ENCODE measurements at regions not wholly inside any gene's neighbourhood (a gene's known extent, or its start where the extent isn't known, plus 50 kb on each side); places are given as distances from the start of the nearest gene placed in this dataset.

- DNase-seq = no peak
- in situ Hi-C loops (cut with HindIII; ENCODE audit: low pct_ligation_motif_present, low pct_unique_long_range_greater_than_20kb, low sequenced_read_pairs) = no loop called here
Observed at GRCh38 chr12:127268213-127268612, 998.8 kb upstream of the TMEM132C start.

- no peak for DNase-seq
- in situ Hi-C loops (cut with HindIII; ENCODE audit: low pct_ligation_motif_present, low pct_unique_long_range_greater_than_20kb, low sequenced_read_pairs) = no loop called here
Observed at GRCh38 chr12:127268706-127269425, 998.1 kb upstream of the TMEM132C start.

DNA sequence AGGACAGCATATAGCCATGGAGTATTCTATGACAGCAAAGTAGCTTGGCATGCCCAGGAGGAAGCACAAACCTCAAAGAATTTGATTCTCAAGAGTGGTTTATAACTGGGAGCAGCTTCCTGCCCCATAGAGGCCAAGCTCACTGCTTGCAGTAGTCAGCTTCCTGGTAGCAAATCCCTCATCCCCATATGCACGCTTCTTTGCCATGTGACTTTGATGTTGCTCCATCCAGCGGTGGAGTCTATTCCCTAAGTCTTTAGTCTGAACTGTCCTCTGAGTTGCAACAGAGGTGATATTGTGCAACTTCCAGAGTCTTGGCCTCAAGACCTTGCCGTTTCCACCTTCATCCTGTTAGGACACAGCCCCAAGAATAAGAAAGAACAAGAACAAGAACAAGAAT is 996.8 kb upstream of the TMEM132C start:
- in situ Hi-C loops (cut with HindIII; ENCODE audit: low pct_ligation_motif_present, low pct_unique_long_range_greater_than_20kb, low sequenced_read_pairs) = no loop called here
- peak; percentile 27 for DNase-seq

GRCh38 chr12:127271776-127272175 is 995.2 kb upstream of the TMEM132C start:
- no peak for DNase-seq
- in situ Hi-C loops (cut with HindIII; ENCODE audit: low pct_ligation_motif_present, low pct_unique_long_range_greater_than_20kb, low sequenced_read_pairs) = no loop called here

- in situ Hi-C loops (cut with HindIII; ENCODE audit: low pct_ligation_motif_present, low pct_unique_long_range_greater_than_20kb, low sequenced_read_pairs) = no loop called here
Observed at GRCh38 chr12:127272864-127273263, 994.1 kb upstream of the TMEM132C start.

GRCh38 chr12:127273626-127274025 is 993.3 kb upstream of the TMEM132C start:
- DNase-seq = peak; percentile 98
- in situ Hi-C loops (cut with HindIII; ENCODE audit: low pct_ligation_motif_present, low pct_unique_long_range_greater_than_20kb, low sequenced_read_pairs) = no loop called here

More at GRCh38 chr12:127272864-127273263, 994.1 kb upstream of the TMEM132C start:
- peak; percentile 97 for DNase-seq

DNA sequence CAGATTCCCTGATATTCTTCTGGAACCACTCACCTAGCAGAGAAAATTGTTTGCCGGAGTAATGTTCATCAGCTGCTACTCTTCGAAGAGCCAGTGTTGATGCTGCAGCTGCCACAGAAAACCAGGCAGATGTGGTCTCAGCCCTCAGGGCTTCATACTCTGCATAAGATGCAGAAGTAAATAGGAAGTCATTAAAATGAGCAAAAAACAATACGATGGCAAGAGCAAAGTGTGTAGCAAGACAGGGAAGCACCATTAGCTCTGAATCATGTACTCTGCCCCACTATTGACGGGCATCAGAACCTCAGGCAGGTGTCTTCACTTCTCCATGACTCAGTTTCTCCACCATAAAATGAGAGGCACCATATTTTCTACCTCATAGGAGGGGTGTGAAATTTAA is 991.6 kb upstream of the TMEM132C start:
- in situ Hi-C loops (cut with HindIII; ENCODE audit: low pct_ligation_motif_present, low pct_unique_long_range_greater_than_20kb, low sequenced_read_pairs) = loop anchor here (25.0 kb wide), 1 partner anchor 163 kb away; no protein-coding TSS in a partner anchor
- no peak for DNase-seq

DNA sequence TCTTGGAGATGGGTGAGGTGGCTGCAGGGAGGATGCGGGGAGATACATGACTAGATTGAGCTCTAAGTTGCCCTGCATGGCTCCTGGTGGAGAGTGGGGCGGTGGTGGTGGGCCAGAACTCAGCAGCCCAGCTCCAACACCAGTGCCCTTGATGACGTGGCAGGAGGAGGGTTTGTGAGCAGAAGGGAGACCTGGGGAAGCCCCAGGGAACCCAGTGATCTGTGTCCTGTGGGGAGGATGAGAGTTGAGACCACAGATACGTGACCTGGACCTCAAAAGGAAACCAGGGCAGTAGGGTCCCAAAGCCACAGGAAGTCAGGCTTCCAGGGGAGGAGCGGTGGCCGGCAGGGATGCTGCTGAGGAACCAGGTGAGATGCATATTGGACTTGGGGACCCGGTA is 989.1 kb upstream of the TMEM132C start:
- in situ Hi-C loops (cut with HindIII; ENCODE audit: low pct_ligation_motif_present, low pct_unique_long_range_greater_than_20kb, low sequenced_read_pairs) = loop anchor here (25.0 kb wide), 1 partner anchor 166 kb away; no protein-coding TSS in a partner anchor
- DNase-seq = no peak

DNA sequence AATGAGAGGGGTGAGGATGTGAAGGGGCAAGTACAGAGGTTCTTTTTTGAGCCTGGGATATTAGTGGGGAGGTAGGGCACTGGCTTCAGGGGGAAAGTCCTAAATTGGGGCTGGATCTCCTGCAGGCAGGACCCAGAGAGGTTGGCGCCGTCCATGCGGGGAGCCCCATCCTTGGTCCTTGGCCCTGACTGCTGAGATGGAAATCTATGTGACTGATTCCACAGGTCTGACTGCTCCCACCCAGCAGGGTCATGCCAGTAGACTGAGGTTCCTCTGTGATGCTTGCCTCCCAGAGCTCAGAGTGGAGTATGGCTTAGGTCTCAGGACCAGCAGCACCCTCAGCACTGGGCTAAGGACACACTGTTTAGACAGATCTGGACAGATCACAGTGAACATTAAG is 988.6 kb upstream of the TMEM132C start:
- no peak for DNase-seq
- in situ Hi-C loops (cut with HindIII; ENCODE audit: low pct_ligation_motif_present, low pct_unique_long_range_greater_than_20kb, low sequenced_read_pairs) = loop anchor here (25.0 kb wide), 1 partner anchor 166 kb away; no protein-coding TSS in a partner anchor

DNA sequence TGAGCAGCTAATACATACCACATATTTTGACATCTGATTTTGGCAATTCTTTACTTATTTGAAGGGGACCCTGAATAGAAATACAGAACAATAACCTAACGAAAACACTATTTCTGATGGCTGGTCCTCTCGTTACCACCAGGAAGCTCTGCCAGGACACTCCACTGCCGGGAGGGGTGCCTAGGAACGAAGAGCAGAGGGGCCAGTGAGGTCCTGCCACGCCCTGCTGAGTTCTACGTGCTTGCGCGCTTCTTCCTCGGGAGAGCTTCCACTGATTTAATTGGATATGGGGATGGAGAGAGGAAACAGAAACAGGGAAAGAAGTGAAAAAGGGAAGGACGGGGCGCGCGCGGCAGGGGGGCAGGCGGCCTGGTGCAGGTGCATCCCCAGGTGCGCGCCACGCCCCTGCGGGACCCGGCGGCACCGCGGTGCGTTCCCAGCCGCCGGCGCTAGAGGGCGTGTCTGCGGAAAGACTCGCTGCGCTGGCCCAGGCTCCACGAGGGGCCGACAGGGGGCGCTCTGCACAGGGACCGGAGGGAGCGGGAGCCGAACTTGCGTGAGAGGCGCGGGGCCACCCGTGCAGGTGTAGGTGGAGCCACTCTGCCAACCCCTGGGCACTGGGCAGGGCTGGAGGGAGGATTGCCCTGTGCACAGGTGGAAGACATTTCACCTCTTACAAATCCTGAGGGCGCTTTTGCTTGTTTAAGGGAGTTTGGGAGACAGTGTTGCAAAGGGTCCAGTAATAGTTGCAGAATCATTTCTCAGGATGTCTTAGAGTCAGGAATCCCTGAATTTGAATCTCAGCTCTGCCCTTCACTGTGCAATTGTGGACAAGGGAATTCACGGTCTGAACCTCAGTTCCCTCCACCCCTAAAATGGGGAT is 986.3 kb upstream of the TMEM132C start:
- in situ Hi-C loops (cut with HindIII; ENCODE audit: low pct_ligation_motif_present, low pct_unique_long_range_greater_than_20kb, low sequenced_read_pairs) = loop anchor here (25.0 kb wide), 1 partner anchor 168 kb away; no protein-coding TSS in a partner anchor
- peak; percentile 60 for DNase-seq

DNA sequence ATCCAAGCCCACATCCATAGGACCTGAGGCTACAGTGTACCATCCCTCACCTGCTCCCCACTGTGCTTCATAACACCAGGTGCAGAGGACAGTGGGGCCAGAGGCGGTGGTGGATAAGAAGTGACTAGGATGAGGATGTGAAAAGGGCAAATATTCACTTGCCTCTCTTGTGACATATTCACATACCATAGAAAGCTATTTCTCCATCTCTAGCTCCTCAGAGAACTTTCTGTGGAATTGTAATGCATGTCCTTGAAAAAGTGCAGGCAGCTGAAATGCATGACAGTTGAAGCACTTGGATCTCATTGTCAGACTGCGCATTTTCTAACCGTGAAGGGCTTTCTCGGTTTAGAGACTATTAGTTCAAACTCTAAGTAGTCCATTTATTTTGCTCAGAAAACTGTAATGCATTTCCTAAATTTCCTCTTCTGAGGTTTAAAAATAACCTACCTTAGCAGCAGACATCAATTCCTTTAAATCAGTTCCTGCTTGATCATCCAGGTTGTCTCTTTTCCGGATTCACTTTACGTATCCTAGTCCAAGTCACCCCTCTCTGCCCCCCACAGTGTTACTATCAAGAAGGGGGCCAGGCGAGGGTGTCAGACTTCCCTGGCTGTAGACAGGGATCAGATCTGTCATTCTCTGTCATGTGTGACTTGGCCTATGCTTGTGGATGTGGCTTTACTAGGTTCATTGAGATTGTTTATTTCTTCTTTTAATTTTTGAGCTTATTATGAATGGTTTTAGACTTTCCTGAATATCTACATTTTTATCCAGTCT is 984.0 kb upstream of the TMEM132C start:
- no peak for DNase-seq
- in situ Hi-C loops (cut with HindIII; ENCODE audit: low pct_ligation_motif_present, low pct_unique_long_range_greater_than_20kb, low sequenced_read_pairs) = loop anchor here (25.0 kb wide), 1 partner anchor 171 kb away; no protein-coding TSS in a partner anchor

- DNase-seq = no peak
- in situ Hi-C loops (cut with HindIII; ENCODE audit: low pct_ligation_motif_present, low pct_unique_long_range_greater_than_20kb, low sequenced_read_pairs) = loop anchor here (25.0 kb wide), 1 partner anchor 172 kb away; no protein-coding TSS in a partner anchor
Observed at GRCh38 chr12:127284021-127284420, 982.9 kb upstream of the TMEM132C start.

DNA sequence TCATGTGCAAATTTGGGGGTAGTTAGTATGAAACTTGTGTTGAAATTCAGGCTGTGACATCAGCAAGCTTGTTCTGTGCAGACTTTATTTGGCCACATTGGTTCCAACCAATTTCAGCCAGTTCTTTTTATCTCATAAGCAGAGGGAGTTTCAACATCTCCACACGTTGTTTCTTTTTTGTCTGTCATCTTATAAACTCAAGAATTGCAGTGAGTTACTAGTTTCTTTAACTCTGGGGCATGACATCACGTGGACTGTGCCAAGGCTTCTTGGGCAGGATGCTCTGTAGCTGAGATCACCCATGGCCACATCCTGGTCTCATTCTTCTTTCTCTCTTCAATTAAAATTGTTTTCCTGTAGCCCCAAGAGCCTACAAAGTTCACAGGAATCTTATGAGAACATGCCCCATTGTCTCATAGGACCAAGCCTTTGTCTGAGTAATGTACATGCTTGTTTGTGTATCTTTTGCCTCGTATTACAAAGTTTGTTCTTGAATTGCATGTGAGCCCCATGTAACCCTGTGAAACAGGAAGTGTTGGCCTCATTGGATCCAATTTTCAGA is 982.0 kb upstream of the TMEM132C start:
- in situ Hi-C loops (cut with HindIII; ENCODE audit: low pct_ligation_motif_present, low pct_unique_long_range_greater_than_20kb, low sequenced_read_pairs) = loop anchor here (25.0 kb wide), 1 partner anchor 173 kb away; no protein-coding TSS in a partner anchor
- peak; percentile 55 for DNase-seq

GRCh38 chr12:127286281-127286680 is 980.7 kb upstream of the TMEM132C start:
- in situ Hi-C loops (cut with HindIII; ENCODE audit: low pct_ligation_motif_present, low pct_unique_long_range_greater_than_20kb, low sequenced_read_pairs) = loop anchor here (25.0 kb wide), 1 partner anchor 174 kb away; no protein-coding TSS in a partner anchor
- DNase-seq = no peak

- in situ Hi-C loops (cut with HindIII; ENCODE audit: low pct_ligation_motif_present, low pct_unique_long_range_greater_than_20kb, low sequenced_read_pairs) = loop anchor here (25.0 kb wide), 1 partner anchor 175 kb away; no protein-coding TSS in a partner anchor
- no peak for DNase-seq
Observed at GRCh38 chr12:127287256-127287655, 979.7 kb upstream of the TMEM132C start.

DNA sequence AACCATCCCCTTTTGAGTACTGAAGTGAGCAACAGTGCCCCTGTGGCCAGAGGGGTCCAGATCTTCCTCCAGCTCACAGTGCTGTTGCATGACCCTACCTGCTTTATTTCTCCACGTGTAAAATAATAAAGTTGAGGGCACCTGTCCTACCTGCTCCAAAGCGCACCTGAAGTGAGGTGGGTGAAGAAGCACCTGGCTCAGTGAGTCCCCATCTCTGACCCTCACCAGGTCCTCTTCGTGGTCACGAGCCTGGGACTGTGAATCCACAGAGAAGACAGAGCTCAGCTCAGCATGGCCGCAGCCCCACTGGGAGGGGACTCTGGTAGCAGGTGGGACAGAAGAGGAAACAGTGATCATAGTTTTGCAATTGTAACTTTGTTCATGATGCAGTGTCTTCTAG is 976.7 kb upstream of the TMEM132C start:
- in situ Hi-C loops (cut with HindIII; ENCODE audit: low pct_ligation_motif_present, low pct_unique_long_range_greater_than_20kb, low sequenced_read_pairs) = loop anchor here (25.0 kb wide), 1 partner anchor 178 kb away; no protein-coding TSS in a partner anchor
- DNase-seq = no peak

DNA sequence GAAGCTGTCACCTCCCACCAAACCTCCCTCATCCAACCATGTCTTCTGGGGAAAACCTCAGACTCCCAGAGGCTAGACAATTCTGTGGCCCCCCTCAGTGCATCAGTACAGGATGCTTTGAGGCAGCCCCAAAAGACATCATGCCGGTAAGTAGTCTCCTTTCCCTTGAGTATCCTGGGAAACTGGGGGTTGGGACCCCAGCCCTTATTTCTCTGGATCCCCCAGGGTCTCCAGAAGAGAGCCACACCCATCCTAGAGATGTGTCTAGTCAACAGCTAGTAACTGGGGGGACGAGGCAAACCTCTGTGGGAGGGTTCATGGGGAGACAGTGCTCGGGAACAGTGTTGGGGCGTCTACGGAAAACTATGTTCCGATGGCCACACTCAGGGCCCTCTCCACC is 974.2 kb upstream of the TMEM132C start:
- in situ Hi-C loops (cut with HindIII; ENCODE audit: low pct_ligation_motif_present, low pct_unique_long_range_greater_than_20kb, low sequenced_read_pairs) = loop anchor here (25.0 kb wide), 1 partner anchor 180 kb away; no protein-coding TSS in a partner anchor
- DNase-seq = no peak

Measured in ACHN (cell line).